ENCODE measurements at regions not wholly inside any gene's neighbourhood (a gene's known extent, or its start where the extent isn't known, plus 50 kb on each side); places are given as distances from the start of the nearest gene placed in this dataset.

GRCh38 chrX:121254336-121254735 is 206.9 kb downstream of the GLUD2 start:
- H3K4me3 ChIP-seq: no peak overlapping the region
- ATAC-seq: no peak
- no peaks in the 10 kb centered on the region for H3K9me3 ChIP-seq
- no peaks in the 10 kb centered on the region for H3K4me1 ChIP-seq
- H3K27me3 ChIP-seq: no peaks in the 10 kb centered on the region
- H3K36me3 ChIP-seq: no peaks in the 10 kb centered on the region
- WGBS, 2 donors (ENCODE audit: low coverage in 1 of 2): 92% methylated on average over 2 of the region's 4 CpGs; no CpG with 5 or more reads in 1 of the 2 donors
- TF ChIP-seq CTCF (IDR thresholded peaks at IDR 0.05) (no peak), POLR2AphosphoS5 (IDR thresholded peaks at IDR 0.05) (no peak), POLR2A (IDR thresholded peaks at IDR 0.05) (no peak), EP300 (IDR thresholded peaks at IDR 0.05) (no peak)
- H3K27ac ChIP-seq: no peak overlapping the region

- H3K4me3 ChIP-seq: no peak overlapping the region
- no peaks in the 10 kb centered on the region for H3K4me1 ChIP-seq
- H3K27ac ChIP-seq: no peak overlapping the region
- H3K36me3 ChIP-seq: no peaks in the 10 kb centered on the region
- ATAC-seq: no peak
- 29 to 36% methylated on average over 2 of the region's 2 CpGs for WGBS, 2 donors (ENCODE audit: low coverage in 1 of 2)
- no peaks in the 10 kb centered on the region for H3K27me3 ChIP-seq
- no peaks in the 10 kb centered on the region for H3K9me3 ChIP-seq
- no peak for TF ChIP-seq EP300 (IDR thresholded peaks at IDR 0.05)
- TF ChIP-seq CTCF (IDR thresholded peaks at IDR 0.05): no peak
- TF ChIP-seq POLR2A (IDR thresholded peaks at IDR 0.05): no peak
- no peak for TF ChIP-seq POLR2AphosphoS5 (IDR thresholded peaks at IDR 0.05)
Measured at GRCh38 chrX:121256647-121257046, 209.2 kb downstream of the GLUD2 start.

- Histone ChIP-seq H3K9me3 (no peaks in the 10 kb centered on the region), H3K27ac (no peak overlapping the region), H3K4me3 (no peak overlapping the region), H3K36me3 (no peaks in the 10 kb centered on the region), H3K4me1 (no peaks in the 10 kb centered on the region), H3K27me3 (no peaks in the 10 kb centered on the region)
- no peak for ATAC-seq
- TF ChIP-seq POLR2AphosphoS5 (IDR thresholded peaks at IDR 0.05): no peak
- no peak for TF ChIP-seq CTCF (IDR thresholded peaks at IDR 0.05)
- no peak for TF ChIP-seq POLR2A (IDR thresholded peaks at IDR 0.05)
- no peak for TF ChIP-seq EP300 (IDR thresholded peaks at IDR 0.05)
Measured at GRCh38 chrX:121258545-121258944, 211.1 kb downstream of the GLUD2 start.

GRCh38 chrX:121259170-121259569 is 211.8 kb downstream of the GLUD2 start:
- no peaks in the 10 kb centered on the region for H3K36me3 ChIP-seq
- H3K27me3 ChIP-seq: no peaks in the 10 kb centered on the region
- no peak overlapping the region for H3K4me3 ChIP-seq
- no peaks in the 10 kb centered on the region for H3K4me1 ChIP-seq
- WGBS, 2 donors (ENCODE audit: low coverage in 1 of 2): 50 to 72% methylated on average over 1 to 2 of the region's 2 CpGs
- ATAC-seq: no peak
- no peaks in the 10 kb centered on the region for H3K9me3 ChIP-seq
- H3K27ac ChIP-seq: no peak overlapping the region
- TF ChIP-seq CTCF (IDR thresholded peaks at IDR 0.05) (no peak), POLR2AphosphoS5 (IDR thresholded peaks at IDR 0.05) (no peak), POLR2A (IDR thresholded peaks at IDR 0.05) (no peak), EP300 (IDR thresholded peaks at IDR 0.05) (no peak)

GRCh38 chrX:121260596-121261240 is 213.3 kb downstream of the GLUD2 start:
- Histone ChIP-seq H3K4me1 (no peaks in the 10 kb centered on the region), H3K4me3 (no peak overlapping the region), H3K27me3 (no peaks in the 10 kb centered on the region), H3K36me3 (no peaks in the 10 kb centered on the region), H3K27ac (no peak overlapping the region), H3K9me3 (no peaks in the 10 kb centered on the region)
- 43 to 52% methylated on average over 1 to 2 of the region's 2 CpGs for WGBS, 2 donors (ENCODE audit: low coverage in 1 of 2)
- TF ChIP-seq EP300 (IDR thresholded peaks at IDR 0.05) (no peak), POLR2A (IDR thresholded peaks at IDR 0.05) (no peak), POLR2AphosphoS5 (IDR thresholded peaks at IDR 0.05) (no peak), CTCF (IDR thresholded peaks at IDR 0.05) (no peak)
- no peak for ATAC-seq
